Activated CD8-positive, alpha-beta memory T cell treated with anti-CD3 and anti-CD28 coated beads, Interleukin-2, amount 50 U/mL, for 4 hours (primary cell): ENCODE measurements at regions not wholly inside any gene's neighbourhood (a gene's known extent, or its start where the extent isn't known, plus 50 kb on each side); places are given as distances from the start of the nearest gene placed in this dataset.

Experiments
- DNase-seq: peaks from one replicate; pipeline ENCODE4 v3.0.0-alpha.2; 2020

DNA sequence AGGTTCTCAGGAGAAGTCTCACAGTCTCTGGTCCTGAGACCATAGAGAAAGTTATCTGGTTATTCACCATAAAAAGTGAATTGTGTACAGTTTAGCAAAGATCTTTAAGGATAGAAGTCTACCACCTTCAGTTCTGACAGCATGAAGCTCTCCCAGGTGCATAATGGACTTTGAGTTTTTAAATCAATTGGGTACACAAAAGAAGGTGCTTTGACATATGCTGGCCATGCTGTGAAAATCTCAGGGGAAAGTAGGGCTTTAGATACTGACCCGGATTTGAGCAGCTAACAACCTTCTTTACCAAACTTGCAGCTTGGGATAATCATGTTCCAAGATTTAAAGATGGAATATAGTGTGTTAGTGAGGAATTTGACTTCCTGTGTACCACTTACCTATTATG lies 264.2 kb downstream of the ZSWIM6 start:
- no peak for DNase-seq

DNA sequence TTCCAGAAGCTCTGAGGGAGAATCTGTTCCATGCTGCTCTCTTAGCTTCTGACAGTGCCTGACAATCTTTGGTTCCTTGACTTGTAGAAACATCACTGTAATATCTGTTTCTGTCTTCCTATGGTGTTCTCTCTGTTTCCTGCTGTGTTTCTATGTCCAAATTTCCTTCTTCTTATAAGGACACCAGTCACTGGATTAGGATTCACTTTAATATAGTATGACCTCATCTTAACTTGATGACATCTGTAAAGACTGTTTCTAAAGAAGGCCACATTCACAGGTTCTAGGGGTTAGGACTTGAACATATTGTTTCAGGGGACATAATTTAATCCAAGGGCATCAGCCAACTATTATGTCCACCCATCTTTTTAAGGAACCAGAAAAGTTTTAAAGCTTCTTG lies 265.6 kb downstream of the ZSWIM6 start:
- DNase-seq, result no peak

DNA sequence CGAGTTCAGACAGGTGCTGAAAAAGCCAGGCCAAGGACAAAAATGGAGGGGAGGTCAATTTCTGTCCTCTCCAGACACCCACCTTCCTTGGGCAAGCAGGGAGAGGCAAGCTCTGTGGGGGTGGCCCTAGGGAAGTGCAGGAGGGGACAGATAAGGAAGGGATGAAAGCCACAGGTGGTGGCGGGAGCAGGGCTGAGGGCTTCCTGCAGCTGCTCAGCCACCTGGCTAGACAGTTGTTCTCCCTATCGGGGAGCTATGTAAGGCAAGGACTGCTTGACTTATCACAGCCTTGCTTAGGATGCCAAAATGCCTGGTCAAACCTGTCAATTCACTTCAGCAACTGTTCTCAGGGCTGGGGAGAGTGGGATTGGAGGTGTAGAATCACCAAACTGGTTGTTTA lies 266.1 kb downstream of the ZSWIM6 start:
- DNase-seq, result no peak

DNA sequence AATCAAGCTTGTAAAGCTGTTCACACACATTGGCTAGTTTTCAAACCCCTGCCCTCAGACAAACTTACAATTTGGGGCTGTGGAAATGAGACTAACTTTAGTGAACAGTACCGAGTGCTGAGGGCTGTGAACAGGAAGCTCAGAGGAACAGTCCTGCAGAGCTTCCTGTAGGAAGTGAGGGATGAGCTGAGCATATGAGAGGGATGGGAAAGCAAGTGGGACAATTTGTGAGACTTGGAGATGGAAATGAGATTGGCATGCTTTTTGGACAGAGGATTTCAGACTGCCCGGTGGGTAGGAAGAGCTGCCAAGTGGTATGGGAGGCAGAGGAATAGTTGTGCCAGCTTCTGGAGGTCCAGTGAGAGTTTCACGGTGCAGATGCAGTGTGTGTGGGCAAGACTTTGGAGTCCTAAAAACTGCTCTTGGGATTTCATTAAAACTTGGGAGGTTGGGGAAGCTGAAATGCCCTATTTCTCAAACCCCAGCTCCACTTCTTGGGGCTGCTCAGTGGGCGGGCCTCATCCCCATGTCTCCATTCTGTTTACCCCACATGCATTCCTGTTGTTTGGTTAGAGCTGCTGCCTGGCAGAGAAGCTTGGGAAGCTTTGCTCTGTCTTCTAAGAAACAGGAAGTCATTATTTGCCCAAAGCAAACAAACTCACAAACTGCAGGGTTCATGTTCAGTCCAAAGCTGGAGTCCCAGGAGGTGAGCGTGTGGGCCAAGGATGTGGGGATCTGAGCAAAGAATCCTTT lies 267.5 kb downstream of the ZSWIM6 start:
- DNase-seq, result no peak

DNA sequence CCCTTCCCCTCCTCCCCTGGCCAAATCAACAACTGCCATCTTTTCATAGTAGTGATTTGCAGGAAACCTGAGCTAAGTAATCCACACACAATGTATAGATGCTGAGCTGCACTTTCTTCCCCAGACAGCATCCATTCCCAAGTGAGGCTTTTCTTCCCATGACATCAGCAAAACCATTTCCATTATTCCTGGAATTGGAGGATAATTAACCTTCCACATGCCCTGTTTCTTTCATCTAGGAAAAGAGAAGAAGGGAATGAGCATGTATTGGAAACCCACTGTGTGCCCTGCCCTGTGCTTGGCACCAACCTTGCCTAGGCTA lies 268.0 kb downstream of the ZSWIM6 start:
- DNase-seq, result no peak

DNA sequence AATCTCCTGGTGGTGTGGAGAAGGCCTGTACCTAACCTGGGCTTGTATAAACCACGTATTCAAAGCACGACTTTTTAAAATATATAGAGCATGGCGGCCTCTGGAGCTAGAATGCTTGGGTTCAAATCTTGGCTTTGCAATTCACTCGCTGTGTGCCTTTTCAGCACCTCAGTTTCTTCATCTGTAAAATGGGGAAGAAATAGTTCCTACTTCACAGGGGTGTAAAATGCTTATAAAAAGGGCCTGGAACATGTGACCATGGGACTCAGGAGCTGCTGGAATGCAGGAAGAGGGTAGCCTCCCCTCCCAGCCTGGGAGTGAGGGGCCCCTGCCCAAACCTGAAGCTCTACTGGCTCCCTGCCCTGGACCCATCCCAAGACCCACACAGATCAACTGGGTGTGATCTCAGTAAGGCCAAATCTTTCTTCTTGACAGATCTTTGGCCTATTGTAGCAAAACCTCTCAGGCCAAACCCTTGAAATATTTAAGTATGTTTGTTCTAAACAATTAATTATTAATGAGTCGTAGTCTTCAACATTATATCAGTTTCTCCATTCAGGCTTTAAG lies 269.0 kb downstream of the ZSWIM6 start:
- no peak for DNase-seq

DNA sequence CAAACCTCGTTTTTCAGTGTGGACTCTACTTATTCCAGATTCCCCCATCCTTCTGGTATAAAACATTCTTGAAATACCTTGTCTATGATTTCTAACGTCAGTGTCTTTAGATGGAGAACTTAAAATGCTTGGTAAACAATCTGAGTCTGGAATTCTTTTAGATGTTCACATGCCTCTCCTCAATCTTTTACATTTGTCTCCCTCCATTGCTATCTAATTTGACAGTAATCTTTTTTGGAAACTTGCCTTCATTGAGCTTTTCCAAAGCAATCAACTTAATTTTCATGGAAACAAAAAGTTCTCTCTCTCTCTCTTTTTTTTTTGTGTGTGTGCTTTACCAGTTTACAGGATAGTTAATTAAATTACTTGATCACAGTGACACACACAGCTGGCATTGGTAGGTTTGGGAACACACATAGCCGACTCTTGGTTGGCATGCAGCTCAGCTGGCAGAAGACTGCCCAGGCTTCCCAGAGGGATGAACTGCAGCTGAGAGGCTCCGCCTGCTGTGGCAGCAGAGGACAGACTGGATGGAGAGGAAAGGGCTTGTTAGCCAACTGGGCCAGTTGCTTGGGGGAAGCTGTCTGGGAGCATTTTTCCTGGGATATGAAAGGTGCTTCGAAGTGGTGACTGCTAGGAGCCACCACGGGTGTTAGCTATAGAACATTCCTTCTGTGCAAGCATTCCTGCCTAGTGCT lies 271.3 kb downstream of the ZSWIM6 start:
- DNase-seq, result no peak

DNA sequence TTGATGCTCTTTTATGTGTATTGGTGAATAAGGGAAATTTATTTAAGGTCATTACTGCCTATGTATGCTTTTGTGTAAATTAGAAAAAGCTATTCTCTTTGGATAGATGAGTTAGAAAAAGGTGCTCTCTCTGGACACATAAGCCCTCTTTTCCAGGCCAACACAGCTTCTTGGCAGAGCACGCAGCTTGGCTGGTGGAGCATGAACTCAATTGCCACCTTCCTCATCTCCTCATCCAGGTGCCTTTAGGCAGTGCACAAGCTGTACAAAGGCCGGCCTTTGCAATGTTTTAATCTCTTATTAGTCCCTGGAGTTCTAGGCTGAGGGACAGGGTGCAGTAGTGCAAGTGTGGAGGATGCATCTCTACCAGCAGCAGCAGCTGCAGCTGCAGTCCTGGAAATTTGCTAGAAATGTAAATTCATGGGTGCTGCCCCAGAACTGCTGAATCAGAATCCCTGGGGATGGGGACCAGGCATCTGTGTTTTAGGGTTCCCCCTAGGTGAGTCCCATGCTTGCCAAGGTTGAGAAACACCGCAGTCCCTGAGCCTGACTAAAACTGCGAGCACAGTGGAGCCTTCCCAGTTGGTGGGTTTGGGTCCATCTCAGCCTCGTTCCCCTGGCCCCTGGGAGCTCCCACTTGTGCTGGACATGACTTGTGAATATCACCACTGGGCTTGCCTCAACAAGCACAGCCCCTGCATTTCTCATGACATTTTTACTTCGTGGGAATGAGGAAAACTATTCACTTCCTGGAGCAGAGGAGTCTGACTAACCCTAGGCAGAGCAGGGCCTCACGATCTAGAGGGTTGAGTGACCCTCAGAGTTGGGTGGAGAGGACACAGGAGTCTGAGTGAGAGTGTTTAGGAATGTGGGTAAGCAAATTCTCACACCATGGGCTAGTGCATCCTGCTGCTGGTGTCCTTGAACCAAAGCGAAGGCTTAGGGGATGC lies 272.3 kb downstream of the ZSWIM6 start:
- DNase-seq, result no peak

DNA sequence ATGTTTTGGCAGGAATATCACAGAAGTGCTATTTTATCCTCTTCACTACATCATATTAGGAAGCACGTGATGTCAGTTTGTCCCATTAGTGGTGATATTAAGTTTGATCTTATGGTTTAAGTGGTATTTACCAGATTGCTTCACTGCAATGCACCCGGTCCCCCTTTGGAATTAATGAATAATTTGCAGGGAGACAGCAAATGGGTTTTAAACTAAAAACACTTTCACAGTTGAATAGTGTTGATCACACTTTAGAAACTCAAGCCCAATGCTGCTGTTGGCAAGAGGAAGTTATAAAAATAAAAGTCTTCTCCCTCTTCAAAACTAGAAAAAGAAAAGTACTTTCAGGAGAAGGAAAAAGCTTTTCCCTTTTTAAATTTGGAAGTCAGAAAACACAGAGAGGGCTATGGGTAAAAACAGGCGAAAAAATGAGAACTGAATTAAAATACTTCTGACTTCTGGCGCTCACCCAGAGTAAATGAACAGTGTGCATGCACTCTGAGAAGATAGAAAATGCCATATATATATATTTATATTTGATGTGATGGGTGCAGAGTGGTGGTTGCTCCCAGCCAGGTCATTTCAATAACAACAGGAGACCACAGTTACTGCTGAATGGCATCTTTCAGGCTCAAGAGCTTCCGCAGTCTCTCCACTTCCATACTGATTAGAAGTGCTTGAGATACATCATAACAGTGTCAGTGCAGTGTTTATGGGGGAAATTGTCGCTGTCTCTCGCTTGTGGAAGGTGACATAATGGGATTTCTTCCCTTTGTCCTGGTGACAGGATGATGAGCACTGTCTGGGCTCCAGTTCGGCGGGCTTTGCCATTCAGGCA lies 278.0 kb downstream of the ZSWIM6 start:
- DNase-seq, result no peak

DNA sequence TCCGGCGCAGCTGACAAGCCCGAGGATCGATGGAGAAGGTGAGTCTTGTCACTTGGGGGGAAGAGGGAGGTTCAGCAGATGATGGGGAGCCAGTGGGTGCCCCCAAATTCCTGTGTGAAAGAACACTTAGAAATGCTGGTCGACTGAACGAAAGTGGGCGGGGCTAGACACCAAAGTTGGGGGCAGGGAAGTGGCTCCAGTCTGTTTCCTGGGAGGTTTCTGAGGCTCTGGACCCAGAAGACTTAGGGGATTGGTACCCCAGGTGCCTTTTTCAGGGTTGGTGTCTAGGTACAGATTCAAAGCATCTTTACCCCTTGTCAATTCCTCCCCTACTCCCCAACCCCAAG lies 278.6 kb downstream of the ZSWIM6 start:
- no peak for DNase-seq

DNA sequence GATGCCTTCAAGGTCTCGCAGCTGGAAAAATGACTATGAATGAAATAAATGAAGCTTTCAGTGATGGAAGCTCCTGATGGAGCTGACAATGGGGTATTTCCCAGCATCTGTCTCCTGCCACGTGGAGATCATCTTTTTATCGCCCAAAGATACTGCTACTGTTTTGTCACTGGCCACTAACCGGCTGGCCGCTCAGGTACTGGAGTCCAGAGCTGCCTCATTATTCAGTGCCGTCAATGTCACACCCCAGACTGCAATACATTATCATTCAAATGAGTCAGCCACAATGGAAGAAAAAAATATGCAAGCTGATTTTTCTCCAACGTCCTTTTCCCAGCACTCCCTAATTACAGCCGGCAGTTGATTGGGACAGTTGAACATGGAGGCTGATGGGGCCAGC lies 280.4 kb downstream of the ZSWIM6 start:
- DNase-seq, result no peak

DNA sequence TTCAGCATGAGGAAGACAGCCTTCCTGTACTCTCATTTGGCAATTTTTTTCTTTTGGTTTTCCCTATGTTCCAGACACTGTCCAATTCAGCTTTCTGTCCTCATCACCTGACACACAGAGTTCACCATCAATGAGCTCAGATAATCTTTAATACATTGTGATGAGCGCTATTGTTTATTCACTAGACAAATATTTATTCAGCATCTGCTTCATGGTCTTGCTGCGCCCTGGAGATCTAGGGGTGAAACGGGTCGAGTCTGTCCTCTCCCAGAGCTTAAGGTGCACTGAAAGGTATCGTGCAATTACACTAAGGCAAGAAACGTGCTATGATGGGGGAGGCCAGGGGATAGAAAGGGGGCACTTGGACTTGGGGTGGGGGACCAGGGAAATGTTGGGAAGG lies 281.6 kb downstream of the ZSWIM6 start:
- no peak for DNase-seq

DNA sequence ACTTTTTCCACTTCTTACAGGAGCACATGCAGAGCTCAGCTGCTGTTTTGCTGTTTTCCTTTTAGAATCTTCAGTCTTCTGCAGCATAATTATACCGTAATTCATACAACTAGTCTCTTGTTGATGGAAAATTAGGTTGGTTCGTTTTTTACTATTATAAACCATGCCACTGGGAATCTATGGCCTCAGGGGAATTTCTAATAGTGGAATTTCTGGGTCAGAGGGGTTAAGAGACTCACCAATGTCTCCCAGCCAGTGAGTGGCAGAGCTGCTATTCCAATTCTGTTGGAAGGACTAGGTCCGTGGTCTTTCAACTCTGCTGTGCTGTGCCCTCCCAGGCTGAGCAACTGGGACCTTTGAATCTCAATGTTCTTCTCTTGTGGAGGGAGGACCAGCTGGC lies 282.5 kb downstream of the ZSWIM6 start:
- no peak for DNase-seq

DNA sequence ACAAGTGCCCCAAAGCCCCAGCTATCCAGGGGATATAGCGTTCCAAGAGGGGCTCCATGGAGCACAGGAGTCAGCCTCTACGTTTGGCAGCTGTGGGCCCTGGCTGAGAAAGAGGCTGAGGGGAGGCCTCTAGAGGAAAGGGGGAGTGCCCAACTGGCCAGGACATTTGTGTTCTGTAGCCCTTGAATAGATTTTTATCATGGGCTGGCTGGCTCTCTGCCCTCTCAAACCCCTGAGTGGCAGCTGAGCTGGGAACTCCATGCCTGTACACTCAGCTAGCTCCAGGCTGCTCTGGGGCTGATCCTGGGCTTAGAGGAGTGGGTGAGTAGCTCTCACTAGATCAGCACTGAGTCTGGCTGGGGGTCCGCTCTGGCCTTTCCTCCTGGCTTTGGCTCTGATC lies 285.0 kb downstream of the ZSWIM6 start:
- no peak for DNase-seq

DNA sequence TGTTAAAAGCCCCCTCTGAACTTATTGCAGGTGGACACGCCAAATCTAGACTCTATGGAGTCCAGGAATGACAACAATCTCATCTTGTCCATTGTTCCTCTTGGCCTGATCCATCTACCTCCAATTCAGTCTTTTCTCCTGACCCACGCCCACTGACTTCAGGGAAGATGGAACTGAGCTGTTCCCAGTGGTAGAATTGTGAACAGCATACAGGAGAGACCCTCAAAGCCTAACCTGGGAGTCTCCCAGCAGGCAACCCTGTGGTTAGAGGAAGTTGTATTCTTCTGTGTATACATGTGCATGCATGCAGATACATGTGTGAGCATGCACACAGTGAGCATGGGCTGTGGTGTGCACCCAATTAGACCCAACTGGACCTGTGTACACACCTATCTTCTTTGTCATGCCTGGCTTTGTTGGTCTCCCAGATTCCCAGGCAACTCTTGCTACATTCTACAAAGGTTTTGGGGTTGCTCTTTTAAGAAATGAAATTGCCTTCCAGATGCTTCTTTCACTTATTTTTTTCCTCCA lies 286.0 kb downstream of the ZSWIM6 start:
- no peak for DNase-seq

DNA sequence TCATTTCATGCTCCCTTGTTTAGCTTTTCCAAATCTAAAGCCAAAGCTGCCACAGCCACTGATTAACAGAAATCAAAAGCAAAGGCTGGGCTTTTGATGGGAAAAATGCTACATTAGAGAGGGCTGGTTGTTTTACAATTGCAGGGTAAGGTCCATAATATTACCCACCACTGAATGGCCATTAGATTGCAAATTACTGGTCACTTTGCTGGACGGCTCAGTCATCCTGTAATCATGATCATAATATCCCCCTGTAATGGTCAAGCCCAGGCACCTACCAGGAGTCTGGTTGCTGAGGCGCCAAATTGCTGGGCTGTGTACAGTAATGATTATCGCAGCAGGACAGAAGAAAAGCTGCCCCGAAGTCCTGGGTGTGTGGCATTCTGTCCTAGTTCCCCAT lies 286.5 kb downstream of the ZSWIM6 start:
- DNase-seq, result no peak

DNA sequence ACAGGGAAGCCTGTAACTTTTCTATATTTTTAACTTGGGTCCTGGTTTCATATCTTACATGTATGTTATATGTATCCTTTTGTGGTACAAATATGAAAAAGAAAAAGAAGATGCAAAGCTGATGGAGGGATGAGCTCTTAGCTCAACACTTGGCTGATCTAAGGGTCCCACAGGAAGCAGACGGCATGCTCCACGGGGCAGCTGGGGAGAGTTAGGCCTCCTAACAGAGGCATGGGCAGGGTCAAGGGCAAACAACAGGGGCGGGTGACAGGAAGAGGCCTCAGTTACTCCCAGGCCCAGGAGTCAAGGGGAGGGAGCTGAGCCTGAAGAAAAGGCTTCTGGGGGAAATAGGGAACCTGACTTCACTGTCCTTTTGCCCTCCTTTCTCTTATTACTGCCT lies 287.2 kb downstream of the ZSWIM6 start:
- DNase-seq, result no peak

DNA sequence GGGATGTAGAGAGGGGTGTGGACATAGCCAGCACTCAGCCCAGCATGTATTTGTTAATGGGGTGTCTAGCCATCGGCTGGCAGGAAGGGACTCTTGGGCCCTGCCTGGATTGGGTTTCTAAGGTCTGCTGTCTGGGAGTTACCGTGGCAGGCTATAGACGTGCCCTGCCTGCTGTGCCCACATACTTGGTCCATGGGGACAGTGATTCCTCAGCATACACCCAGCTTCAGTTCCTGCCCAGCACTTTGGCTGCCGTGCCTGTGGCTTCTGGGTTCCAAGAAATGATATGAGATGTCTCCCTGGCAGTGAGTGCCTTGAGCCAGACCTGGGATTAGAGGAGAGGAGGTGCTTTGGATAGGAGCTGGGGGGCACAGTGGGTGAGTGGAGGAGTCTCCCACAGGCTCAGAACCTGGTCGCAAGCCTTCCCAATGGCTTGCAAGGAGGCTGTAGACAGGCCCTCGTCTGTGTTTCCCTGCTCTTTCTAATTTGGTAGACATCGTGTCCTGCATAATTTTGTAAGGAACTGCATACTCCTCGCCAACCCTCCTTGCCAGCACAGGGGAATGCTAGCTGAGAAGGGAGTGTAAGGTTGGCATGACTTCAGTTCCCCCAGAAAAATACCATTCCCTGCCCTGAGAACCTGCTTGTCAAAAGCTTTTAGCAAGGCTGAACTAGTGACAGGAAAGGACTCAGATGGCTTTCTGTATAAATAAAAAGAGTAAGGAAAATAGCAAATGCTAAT lies 287.9 kb downstream of the ZSWIM6 start:
- no peak for DNase-seq

DNA sequence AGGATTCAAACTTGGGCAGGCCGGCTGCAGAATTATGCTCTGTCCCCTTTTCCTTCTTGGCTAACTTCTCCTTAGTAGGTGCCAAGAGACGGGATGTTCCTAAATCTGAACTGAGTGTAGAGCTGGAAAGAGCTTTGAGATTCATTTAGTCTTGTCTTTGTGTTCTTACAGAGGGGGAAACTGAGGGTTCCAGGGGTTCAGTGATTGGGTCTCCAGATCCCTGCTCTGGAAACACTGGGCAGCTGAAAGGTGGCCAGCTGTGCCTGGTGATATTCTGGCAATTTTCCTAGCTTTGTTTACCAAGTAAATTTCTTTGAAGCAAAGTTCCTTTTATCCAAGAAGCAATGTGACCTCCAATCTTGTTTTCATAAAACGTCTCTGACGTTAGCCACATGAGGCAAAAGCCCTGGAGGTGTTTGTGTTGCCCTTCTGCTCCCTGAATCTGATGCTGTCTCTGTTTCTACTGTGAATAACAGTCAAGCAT lies 288.7 kb downstream of the ZSWIM6 start:
- DNase-seq, result no peak

DNA sequence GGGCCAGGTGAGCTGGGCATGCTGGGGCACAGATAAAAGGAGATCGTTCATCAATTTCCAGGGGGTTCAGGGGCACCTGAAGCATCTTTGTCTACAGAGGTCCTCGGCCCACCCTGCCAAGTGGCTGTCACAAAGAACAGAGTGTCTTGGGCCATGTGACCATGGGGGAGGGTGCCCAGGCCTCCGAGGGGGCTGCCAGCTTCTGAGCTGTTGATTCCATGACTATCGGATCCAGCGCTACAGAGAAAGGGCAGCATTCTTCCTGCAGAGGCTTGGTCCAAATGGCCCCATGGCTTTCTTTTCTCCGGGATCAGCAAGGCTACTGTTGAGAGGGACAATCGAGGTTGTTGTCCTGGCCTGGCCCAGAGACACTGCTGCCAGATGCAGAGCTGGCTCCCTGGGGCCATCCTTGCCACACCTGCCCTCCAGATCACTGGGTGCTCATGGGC lies 289.2 kb downstream of the ZSWIM6 start:
- DNase-seq, result no peak

DNA sequence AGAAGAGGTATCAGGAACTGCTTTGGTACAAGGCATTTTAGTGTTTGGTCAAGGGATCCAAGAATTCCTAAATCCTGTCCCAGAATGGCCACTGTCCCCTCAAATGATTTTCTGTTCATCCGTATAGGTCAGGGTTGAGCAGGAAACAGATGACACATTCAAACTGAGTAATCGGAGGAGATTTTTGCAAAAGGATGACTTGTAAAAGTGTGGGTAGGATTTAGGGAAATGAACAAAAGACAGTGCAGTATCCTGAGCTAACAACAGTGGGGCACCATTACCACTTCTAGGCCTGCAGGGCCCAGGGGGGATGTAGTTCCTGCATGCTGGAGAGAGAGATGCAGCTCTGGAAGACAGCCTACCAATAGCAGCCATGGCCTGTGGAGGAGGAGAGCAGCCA lies 290.1 kb downstream of the ZSWIM6 start:
- DNase-seq, result no peak
